HG03460 (cell line): ENCODE measurements at regions not wholly inside any gene's neighbourhood (a gene's known extent, or its start where the extent isn't known, plus 50 kb on each side); places are given as distances from the start of the nearest gene placed in this dataset.

Experiments
- ATAC-seq: cut with Tn5 transposase; IDR thresholded peaks from one replicate; pipeline ENCODE4 v1.9.1; 2021; ENCODE audit not compliant: unreplicated experiment

GRCh38 chr10:8462565-8462964 is 408.1 kb downstream of the GATA3 start:
- no peak for ATAC-seq

DNA sequence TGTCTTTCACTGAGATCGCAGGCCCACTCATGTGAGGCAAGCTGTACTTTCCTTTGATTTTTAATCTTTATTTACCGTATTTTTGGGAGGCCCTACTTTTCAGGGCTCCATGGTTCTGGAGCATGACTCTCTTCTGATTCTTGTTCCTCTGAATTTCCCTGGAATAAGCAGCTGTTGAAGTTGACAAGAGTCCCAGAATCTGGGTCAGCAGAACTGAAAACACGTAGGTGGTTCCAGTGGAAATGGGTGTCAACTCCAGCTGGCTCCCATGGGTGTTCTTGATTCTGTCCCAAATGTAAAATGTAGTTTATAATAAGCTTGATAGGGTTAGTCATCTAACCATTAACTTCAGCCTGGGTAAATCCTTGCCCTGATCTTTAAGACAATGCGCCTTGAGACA is 409.4 kb downstream of the GATA3 start:
- no peak for ATAC-seq

DNA sequence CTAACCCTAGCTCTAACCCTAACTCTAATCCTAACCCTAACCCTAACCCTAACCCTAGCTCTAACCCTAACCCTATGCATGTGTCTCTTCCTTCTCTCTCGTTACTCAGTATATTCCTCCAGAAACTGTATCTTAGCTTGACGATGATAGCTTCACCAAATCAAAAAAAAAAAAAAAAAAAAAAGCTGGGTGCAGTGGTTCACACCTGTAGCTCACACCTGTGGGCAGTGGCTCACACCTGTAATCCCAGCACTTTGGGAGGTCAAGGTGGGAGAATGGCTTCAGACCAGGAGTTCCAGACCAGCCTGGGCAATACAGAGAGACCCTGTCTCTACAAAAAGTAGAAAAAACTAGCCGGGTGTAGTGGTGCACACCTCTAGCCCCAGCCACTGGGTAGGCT is 414.0 kb downstream of the GATA3 start:
- no peak for ATAC-seq

DNA sequence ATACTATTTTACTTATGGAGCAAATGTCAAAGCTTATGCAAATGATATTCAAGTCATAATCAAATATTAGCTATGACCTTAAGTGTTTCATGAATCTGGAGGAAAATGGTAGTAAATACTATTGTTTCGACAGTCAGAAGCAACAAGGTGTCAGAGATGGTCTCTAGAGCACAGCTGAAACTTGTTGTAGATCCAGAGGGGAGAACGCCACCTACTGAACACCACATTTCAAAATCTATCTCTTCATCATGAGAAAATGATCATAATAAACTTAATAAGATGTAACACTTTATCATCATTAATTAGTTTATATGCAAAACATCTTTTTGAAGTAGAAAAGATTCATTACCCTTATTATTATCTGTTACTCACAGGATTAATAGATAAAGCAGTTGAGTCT is 418.7 kb downstream of the GATA3 start:
- no peak for ATAC-seq

- ATAC-seq = no peak
These were observed 422.8 kb downstream of the GATA3 start for GRCh38 chr10:8477300-8477699.

DNA sequence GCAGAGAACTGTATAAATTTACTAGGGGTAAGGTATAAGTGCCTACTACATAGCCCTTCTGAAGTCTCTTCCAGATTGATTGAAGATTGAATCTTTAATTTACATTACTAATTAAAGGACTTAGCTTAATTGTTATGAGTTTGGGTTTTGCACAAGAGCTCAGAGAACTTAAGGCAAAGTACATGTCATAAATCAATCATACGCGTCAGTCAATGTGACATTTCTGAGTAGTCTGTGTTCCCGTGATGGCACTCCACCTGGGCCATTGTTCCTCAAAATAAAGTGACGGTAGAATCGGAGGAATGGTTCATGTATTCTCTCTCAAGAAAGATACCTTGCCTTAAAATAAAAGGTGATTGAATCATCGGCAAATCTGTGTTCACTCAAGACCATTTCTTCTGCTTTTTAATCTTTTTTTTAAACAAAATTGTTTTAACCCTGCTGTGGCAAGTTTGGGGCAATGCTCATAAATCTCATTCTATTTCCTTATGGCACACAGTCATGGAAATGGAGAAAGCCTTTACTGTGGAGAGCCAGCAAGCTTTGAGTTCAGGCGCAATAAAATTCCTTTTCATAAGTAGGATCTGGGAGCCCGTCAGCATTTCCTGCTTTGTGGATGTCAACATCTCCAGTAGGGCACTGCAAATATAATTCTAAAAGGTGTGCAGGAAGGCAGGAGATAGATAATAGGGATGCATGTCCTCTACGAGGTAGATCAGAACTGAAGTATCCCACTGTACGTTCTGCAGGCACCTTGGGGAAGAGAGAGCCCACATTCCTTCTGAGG is 427.4 kb downstream of the GATA3 start:
- ATAC-seq = no peak

GRCh38 chr10:8485032-8485431 is 430.5 kb downstream of the GATA3 start:
- ATAC-seq = no peak

DNA sequence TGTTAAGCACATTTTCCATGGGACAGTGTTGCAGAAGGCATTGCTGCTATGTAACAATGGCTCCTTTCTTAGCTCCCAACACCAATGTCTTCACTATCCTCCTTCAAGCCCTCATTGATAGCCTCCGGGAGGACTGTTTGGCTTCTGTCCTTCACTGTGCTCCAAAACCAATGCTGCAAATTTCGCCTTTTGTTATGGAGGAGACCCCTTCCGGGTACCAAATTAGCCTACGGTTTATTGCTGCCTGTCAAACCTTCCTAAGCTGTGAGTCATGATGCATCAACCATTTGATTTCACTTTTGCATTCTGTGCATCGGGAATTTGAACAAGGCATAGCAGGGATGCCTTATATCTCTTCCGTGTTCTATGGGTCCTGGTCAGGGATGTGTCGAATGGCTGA is 432.9 kb downstream of the GATA3 start:
- ATAC-seq = no peak

DNA sequence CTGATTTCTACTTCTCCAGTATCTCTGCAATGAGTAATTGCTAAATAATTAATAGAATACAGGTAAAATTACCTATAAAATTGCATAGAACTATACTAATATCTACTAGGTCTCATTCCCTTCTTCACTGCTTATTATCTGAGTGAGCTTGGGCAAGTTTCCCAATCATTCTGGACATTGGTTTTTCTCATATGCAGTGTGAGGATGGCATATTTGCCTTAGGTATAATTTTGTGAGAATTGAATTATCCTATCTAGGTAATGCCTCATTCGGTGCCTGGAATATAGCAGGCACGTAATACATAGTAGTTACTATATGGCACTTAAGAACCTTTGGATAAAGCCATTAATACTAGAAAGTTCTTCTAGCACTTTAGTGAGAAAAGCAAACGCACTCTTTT is 434.7 kb downstream of the GATA3 start:
- ATAC-seq = no peak

DNA sequence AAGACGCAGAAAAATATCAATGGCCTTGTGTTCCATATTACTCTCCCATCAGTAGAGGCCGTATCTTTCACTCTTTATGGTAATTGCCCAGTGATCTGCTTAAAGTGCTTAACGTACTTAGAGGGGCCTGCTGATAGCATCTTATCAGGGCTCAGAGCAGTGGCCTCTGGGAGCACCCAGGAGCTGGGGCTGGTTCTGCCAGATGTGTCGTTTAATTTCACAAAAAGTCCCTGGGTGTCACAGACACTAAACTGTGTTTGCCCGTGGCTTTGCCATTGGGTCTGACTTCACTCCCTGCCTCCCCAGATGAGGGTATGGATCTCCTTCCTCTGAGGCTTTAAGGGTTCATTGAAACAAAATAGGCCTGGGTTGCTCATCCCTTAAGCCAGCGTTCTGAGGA is 435.3 kb downstream of the GATA3 start:
- no peak for ATAC-seq

DNA sequence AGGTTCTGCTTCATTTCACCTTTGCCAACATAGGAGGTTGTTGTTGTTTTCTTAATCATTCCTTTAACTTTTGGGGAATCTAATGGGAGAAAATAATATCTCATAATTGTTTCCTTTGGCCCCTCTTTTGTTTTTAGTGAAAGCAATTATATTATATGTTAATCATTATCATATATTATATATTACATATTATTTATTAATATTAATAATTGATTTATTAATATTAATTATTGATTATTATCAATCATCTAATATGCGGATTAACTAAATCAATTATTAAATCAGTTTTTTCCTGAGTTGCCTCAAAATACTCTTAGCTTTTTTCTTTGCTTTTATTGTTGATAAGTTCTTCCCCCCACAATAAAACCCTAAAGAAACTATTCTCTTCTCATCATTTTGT is 443.8 kb downstream of the GATA3 start:
- ATAC-seq = no peak

DNA sequence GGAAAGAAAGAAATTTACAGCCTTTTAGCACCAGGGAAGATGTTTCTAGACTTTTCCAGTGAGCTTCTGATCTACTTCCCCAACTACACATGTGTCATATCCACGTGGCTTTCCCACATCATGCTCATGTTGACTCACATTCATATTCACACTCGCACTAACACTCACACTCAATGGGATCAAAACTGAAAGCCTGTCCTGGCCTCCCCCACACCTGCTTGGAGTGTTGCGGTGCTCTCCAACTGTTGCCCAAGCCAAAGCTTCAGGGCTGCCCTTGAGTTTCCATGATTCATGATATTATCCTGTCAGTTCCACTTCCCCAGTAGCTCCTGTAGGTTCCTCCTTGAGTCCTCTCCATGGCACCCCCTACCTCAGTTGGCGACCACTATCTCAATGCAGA is 444.4 kb downstream of the GATA3 start:
- ATAC-seq = no peak

- no peak for ATAC-seq
These were observed 444.8 kb downstream of the GATA3 start for GRCh38 chr10:8499312-8499711.

DNA sequence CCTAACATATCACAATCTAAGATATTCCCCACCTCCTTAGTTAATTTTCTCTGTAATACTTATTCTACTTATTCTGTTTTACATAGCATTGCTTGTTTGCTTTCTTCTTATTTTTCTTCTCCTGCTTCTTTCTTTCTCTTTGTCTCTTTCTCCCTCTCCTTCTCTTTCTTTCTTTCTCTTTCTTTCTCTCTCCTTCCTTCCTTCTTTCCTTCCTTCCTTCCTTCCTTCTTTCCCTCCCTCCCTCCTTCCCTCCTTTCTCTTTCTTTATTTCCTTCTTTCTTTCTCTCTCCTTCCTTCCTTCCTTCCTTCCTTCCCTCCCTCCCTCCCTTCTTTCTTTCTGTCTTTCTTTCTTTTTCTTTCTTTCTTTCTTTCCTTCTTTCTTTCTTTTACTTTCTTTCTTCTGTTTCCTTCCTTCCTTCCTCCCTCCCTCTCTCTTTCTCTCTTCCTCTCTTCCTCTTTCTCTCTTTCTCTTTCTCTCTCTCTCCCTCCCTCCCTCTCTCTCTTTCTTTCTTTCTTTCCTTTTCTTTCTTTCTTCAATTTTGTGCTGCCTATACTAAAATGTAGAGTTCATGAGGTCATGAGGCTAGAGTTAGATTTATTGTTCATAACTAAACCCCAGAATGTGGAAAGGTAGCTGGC is 445.4 kb downstream of the GATA3 start:
- no peak for ATAC-seq

- ATAC-seq = no peak
These were observed 448.1 kb downstream of the GATA3 start for GRCh38 chr10:8502573-8502972.

DNA sequence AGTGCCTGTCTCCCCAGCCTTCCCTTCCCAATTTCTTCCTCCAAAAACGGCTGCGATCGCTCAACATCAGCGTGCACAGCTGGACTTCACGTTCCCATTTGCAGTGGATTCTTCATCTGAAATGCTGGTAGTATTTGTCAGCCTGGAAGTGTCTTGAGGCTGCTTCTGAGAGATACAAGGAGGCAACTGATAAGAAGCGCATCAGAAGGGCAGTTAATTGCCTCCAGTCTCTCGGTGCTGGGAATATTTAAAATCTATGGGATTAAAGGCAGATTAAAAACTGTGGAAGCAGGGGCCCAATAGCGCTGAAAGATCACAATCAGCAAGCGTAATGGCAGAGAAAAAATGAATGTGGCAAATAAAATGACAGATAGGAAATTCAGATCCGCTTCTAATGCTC is 450.0 kb downstream of the GATA3 start:
- ATAC-seq = no peak

DNA sequence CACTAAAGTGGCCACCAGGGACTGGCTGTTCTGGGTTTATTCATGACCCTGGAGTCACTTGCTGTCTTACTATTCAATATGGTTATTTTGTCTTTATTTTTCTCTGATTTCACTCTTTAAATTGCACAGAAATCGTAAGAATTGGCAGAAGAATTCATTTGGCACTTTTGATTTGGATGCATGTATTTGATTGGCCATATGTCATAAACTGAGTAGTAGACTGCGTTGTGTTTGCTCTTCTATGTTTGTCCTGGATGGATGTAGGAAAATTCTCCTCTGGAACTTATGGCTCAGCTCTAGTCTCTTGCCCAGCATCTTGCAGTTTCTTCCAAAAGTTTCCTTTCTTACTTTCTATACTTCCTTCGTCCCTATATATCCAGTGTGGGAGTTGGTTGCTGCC is 452.7 kb downstream of the GATA3 start:
- ATAC-seq = no peak

DNA sequence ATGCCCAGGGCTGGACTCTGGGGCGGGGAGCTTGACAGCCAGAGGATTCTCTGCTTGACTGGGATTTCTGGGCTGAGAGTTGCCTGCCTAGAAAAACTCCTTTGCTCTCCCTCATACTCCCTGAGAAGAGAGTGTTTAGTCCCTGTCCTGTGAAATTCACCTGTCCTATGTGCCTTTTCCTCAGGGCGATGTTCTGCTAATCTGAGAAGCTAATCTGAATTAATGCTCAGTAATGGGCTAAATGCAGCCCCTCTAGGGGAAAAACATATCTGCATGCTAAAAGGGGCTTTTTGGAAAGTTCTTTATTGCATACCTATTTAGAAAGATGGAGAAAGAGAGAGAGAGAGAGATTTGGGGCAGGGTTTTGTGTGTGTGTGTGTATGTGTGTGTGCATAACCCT is 454.4 kb downstream of the GATA3 start:
- ATAC-seq = no peak

DNA sequence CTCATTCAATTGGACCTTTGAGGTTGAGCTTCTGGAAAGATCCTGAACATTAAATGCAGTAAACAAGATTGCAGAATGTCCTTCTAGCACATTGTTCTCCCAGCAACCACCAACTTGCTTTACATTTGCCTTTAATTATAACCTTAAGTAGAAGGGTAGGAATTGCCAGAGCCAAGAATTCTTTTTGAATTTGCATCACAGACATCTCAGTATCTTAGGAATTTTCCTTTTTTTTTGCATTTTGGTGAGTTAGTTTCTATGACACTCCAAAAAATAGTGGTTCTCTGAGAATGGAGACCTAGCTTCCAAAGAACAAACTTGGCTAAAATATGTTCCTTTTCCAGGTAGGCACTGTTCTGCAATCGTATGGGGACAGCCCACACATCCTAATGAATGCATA is 456.0 kb downstream of the GATA3 start:
- ATAC-seq = no peak

- ATAC-seq = no peak
These were observed 456.5 kb downstream of the GATA3 start for GRCh38 chr10:8511026-8511425.

GRCh38 chr10:8513155-8514147 is 459.0 kb downstream of the GATA3 start:
- ATAC-seq = no peak

- ATAC-seq = no peak
These were observed 465.9 kb downstream of the GATA3 start for GRCh38 chr10:8520382-8520781.
